HepG2 (cell line): ENCODE measurements at regions not wholly inside any gene's neighbourhood (a gene's known extent, or its start where the extent isn't known, plus 50 kb on each side); places are given as distances from the start of the nearest gene placed in this dataset.

Experiments
- ATAC-seq: fragments of 200-7000 bp; cut with Tn5 transposase; 3 replicates; pipeline ENCODE4 v1.9.1; 2020; ENCODE audit warnings: mild to moderate bottlenecking, moderate library complexity
- BruUV-seq: library from RNA; stranded (reverse); fragments of 400-500 nt; replicated peaks from 2 replicates; lab custom pipeline; 2021; lab: Mats Ljungman, UMichigan
- CTCF ChIA-PET: fragments of 300-600 bp; formaldehyde crosslinking; extraction: SDS; loops from one replicate; lab custom pipeline; 2021; ENCODE audit warnings: low total read pairs, inconsistent platforms, low intra/inter-chr PET ratio; lab: Yijun Ruan, JAX
- POLR2A ChIA-PET: fragments of 350-600 bp; sonication (Branson Sonifier 250); formaldehyde crosslinking; loops from one replicate; lab custom pipeline; 2020; ENCODE audit warnings: antibody characterized with exemption, inconsistent platforms; lab: Yijun Ruan, JAX
- DNase-seq: peaks from one replicate; pipeline ENCODE4 v3.0.0-alpha.2; 2015; ENCODE audit warnings: low spot score
- FAIRE-seq: peaks from 3 replicates; lab custom pipeline; 2011; peaks lifted over from hg19 to GRCh38; lab: Jason Lieb, UNC
- H2AFZ ChIP-seq: one replicate; pipeline ENCODE4 v1.6.1; 2011; ENCODE audit warnings: low read length, inconsistent platforms
- H3K27ac ChIP-seq: fragments of 300-600 bp; 3 replicates; pipeline ENCODE4 v1.8.0; 2011; ENCODE audit warnings: mixed run types, mild to moderate bottlenecking, mixed read lengths, low read length, inconsistent platforms; ENCODE audit not compliant: insufficient read depth; ENCODE audit errors: extremely low read length
- H3K27me3 ChIP-seq, 2 experiments: fragments of 200-600 bp in 1 of 2; 2 replicates in 1 of 2; 3 replicates in 1 of 2; pipeline versions ENCODE4 v1.6.0 to v1.8.0; 2011; ENCODE audit warnings: low read length in 2 of 2, mild to moderate bottlenecking in 2 of 2, moderate library complexity in 2 of 2, inconsistent platforms in 1 of 2; ENCODE audit not compliant: insufficient read depth in 2 of 2, control insufficient read depth in 1 of 2
- H3K36me3 ChIP-seq, 2 experiments: fragments of 200-600 bp in 1 of 2; replicated peaks in 1 of 2; 2 replicates in 1 of 2; 3 replicates in 1 of 2; pipeline versions ENCODE4 v1.5.1 to v1.8.0; 2011; ENCODE audit warnings: low read length in 2 of 2, inconsistent platforms in 1 of 2; ENCODE audit not compliant: insufficient read depth in 2 of 2, control insufficient read depth in 1 of 2
- H3K4me1 ChIP-seq: 2 replicates; pipeline ENCODE4 v1.5.1; 2012; ENCODE audit warnings: low read length, inconsistent platforms; ENCODE audit not compliant: insufficient read depth
- H3K4me2 ChIP-seq: 2 replicates; pipeline ENCODE4 v1.6.0; 2011; ENCODE audit warnings: low read depth, low read length, inconsistent platforms
- H3K4me3 ChIP-seq, 3 experiments: fragments of 200-600 bp in 1 of 3; sonication (generic), shearing (Covaris generic) in 1 of 3; replicated peaks in 1 of 3; 2 replicates each; pipeline ENCODE4 v1.5.1; 2011 to 2016; ENCODE audit warnings: low read length in 3 of 3, inconsistent platforms in 2 of 3, low read depth in 2 of 3, mild to moderate bottlenecking in 2 of 3, control low read depth in 1 of 3, mixed read lengths in 1 of 3; ENCODE audit not compliant: insufficient read depth in 1 of 3
- H3K79me2 ChIP-seq: one replicate; pipeline ENCODE4 v1.6.1; 2011; ENCODE audit warnings: low read length, inconsistent platforms; ENCODE audit not compliant: insufficient read depth
- H3K9ac ChIP-seq: 2 replicates; pipeline ENCODE4 v1.6.0; 2011; ENCODE audit warnings: mild to moderate bottlenecking, low read depth, low read length, inconsistent platforms; ENCODE audit not compliant: insufficient read depth
- H3K9me3 ChIP-seq: 2 replicates; pipeline ENCODE4 v1.5.1; 2012; ENCODE audit warnings: mild to moderate bottlenecking, low read length
- H4K20me1 ChIP-seq: 2 replicates; pipeline ENCODE4 v1.6.0; 2011; ENCODE audit warnings: inconsistent platforms, mild to moderate bottlenecking, low read length, moderate library complexity; ENCODE audit not compliant: insufficient read depth
- FOXM1 ChIP-seq: sonication (generic); formaldehyde crosslinking; IDR thresholded peaks from 2 replicates; pipeline ENCODE4 v1.5.0; 2020; ENCODE audit warnings: missing genetic modification reagents
- HDAC1 ChIP-seq: sonication (generic); formaldehyde crosslinking; IDR thresholded peaks from 2 replicates; pipeline ENCODE4 v1.5.1; 2020; ENCODE audit warnings: mild to moderate bottlenecking, missing genetic modification reagents
- HMG20A ChIP-seq: IDR thresholded peaks from 2 replicates; pipeline ENCODE4 v1.6.1; 2016; ENCODE audit warnings: borderline replicate concordance
- NFIC ChIP-seq: IDR thresholded peaks from 2 replicates; pipeline ENCODE4 v1.6.1; 2012; ENCODE audit warnings: mild to moderate bottlenecking, low read length, inconsistent platforms
- NFYB ChIP-seq: sonication (generic); formaldehyde crosslinking; IDR thresholded peaks from 2 replicates; pipeline ENCODE4 v1.4.0; 2020; ENCODE audit warnings: missing genetic modification reagents
- NR2F6 ChIP-seq, 2 experiments: IDR thresholded peaks; 2 replicates each; pipeline ENCODE4 v1.6.1; 2016; ENCODE audit warnings: antibody characterized with exemption in 1 of 2, mild to moderate bottlenecking in 1 of 2
- SOX5 ChIP-seq: IDR thresholded peaks from 2 replicates; pipeline ENCODE4 v1.6.1; 2016; ENCODE audit warnings: borderline replicate concordance
- ZNF10 ChIP-seq: sonication (generic); formaldehyde crosslinking; IDR thresholded peaks from 2 replicates; pipeline ENCODE4 v1.4.0; 2020; ENCODE audit warnings: mild to moderate bottlenecking, low read depth, missing genetic modification reagents, borderline replicate concordance
- ZNF605 ChIP-seq: sonication (generic); formaldehyde crosslinking; IDR thresholded peaks from 2 replicates; pipeline ENCODE4 v1.8.0; 2022; ENCODE audit warnings: mild to moderate bottlenecking, missing genetic modification reagents
- WGBS: methylation state at CpG from one replicate; pipeline ENCODE4 v1.1.6; 2017; ENCODE audit warnings: low lambda C conversion rate; 5-methylcytosine and 5-hydroxymethylcytosine counted together
- in situ Hi-C: cut with HindIII; loops from 2 replicates; pipeline ENCODE4 v1.10.0; 2017; ENCODE audit warnings: low pct_unique_long_range_greater_than_20kb; ENCODE audit not compliant: extremely low pct_ligation_motif_present
- intact Hi-C: fragments of 100-400 bp; cut with micrococcal nuclease; formaldehyde crosslinking; loops from one replicate; pipeline ENCODE4 v1.10.0; 2022; ENCODE audit not compliant: unreplicated experiment
- TF ChIP-seq, protein P1 (sequence below): sonication (generic); formaldehyde crosslinking; IDR thresholded peaks from 2 replicates; pipeline ENCODE4 v1.5.0; 2020; ENCODE audit warnings: missing genetic modification reagents
- TF ChIP-seq, protein P2 (sequence below): IDR thresholded peaks from 2 replicates; pipeline ENCODE4 v1.6.1; 2016; ENCODE audit warnings: missing compliant biosample characterization, missing genetic modification reagents, borderline replicate concordance
- TF ChIP-seq, protein P3 (sequence below): IDR thresholded peaks from 2 replicates; pipeline ENCODE4 v1.4.0; 2020; ENCODE audit warnings: mild to moderate bottlenecking, missing genetic modification reagents

DNA sequence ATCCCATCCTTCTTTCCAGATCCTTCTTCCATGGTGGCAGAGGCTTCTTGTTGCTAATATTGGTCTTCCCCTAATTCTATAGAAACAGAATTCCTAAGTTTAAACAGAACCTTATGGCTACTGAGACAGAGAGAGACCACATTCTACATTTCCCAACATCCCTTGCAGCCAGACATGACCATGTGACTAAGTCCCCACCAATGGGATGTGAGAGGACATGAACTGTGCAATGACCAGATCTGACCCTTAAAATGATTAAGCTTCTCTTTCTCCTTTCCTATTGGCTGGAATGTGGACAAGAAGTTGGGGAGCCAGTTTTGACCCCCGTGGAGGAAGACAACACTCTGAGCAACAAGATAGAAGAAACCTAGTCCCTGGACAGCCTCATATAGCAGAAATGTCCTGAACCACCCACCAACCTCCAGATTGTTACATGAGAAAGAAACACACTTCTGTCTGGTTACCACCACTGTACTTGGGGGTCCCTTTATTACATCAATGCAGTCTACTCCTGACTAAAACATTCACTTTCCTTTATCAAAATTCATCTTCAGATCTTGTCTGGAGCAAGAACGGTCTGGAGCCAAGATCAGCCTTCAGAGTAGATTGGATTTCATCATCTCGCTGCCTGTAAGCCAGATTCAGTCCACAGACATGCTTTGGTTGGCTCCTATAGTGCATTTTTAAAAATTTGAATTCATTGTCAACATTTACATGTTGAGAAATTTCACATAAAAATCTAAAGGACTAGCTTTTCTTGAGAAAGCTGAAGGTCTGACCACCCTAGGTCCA lies 183.9 kb downstream of the SHQ1 start:
- POLR2A ChIA-PET: no interaction called here
- H3K4me1 ChIP-seq: peaks cover 26% of the 10 kb centered on the region
- no peaks in the 10 kb centered on the region for H4K20me1 ChIP-seq
- H3K79me2 ChIP-seq: no peaks in the 10 kb centered on the region
- DNase-seq (no peak), ATAC-seq (no peak), FAIRE-seq (no peak)
- intact Hi-C loops: no loop called here
- H3K27ac ChIP-seq: no peak overlapping the region
- TF ChIP-seq NFYB (CRISPR knock-in tag) (peak; percentile 53; the same call in 1 of the 2 replicates), ZNF605 (no peak)
- TF ChIP-seq, protein P1, sequence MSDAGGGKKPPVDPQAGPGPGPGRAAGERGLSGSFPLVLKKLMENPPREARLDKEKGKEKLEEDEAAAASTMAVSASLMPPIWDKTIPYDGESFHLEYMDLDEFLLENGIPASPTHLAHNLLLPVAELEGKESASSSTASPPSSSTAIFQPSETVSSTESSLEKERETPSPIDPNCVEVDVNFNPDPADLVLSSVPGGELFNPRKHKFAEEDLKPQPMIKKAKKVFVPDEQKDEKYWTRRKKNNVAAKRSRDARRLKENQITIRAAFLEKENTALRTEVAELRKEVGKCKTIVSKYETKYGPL (CRISPR knock-in tag): no peak
- in situ Hi-C loops: no loop called here
- no peaks in the 10 kb centered on the region for H3K36me3 ChIP-seq
- no peaks in the 10 kb centered on the region for H3K27me3 ChIP-seq
- CTCF ChIA-PET: no interaction called here
- no peak overlapping the region for H3K4me3 ChIP-seq
- no peaks in the 10 kb centered on the region for H3K9me3 ChIP-seq
- no peak overlapping the region for H2AFZ ChIP-seq
- no peak overlapping the region for H3K4me2 ChIP-seq
- BruUV-seq: no TSS peak
- H3K9ac ChIP-seq: no peak overlapping the region
- WGBS: 29% methylated on average over 3 of the region's 3 CpGs

DNA sequence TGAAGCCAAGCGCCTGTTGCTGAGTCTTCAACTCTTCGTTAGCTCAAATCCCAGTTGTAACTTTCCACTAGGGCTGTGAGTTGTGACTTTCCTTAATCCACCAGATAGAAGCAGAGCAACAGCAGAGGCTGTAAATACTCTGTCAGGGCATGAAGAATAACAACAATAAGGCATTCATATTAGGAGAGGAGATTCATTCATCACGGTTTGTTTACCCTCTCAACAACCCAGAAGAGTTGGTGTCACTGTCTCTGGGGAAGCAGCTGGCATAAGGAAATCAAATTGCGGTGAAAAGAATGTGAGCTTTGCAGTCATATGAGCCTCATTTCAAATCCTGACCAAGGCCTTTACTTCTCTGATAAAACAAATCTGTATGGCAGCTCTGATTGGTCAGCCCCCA lies 184.8 kb downstream of the SHQ1 start:
- no peaks in the 10 kb centered on the region for H3K27me3 ChIP-seq
- H3K4me2 ChIP-seq: no peak overlapping the region
- peaks cover 36% of the 10 kb centered on the region for H3K4me1 ChIP-seq
- intact Hi-C loops: no loop called here
- FAIRE-seq (no peak), DNase-seq (peak; percentile 30), ATAC-seq (no peak)
- no peaks in the 10 kb centered on the region for H3K36me3 ChIP-seq
- H4K20me1 ChIP-seq: no peaks in the 10 kb centered on the region
- in situ Hi-C loops: no loop called here
- no peak overlapping the region for H3K4me3 ChIP-seq
- no peaks in the 10 kb centered on the region for H3K79me2 ChIP-seq
- CTCF ChIA-PET: no interaction called here
- no peaks in the 10 kb centered on the region for H3K9me3 ChIP-seq
- POLR2A ChIA-PET: no interaction called here
- 40% methylated on average over 4 of the region's 4 CpGs for whole genome bisulfite sequencing
- H2AFZ ChIP-seq: no peak overlapping the region
- no peak overlapping the region for H3K27ac ChIP-seq
- H3K9ac ChIP-seq: no peak overlapping the region
- BruUV-seq: no TSS peak
- TF ChIP-seq NFIC (no peak), NR2F6 (IDR thresholded peaks at IDR 0.05) (no peak), NR2F6 (CRISPR knock-in tag; IDR thresholded peaks at IDR 0.05) (no peak), ZNF10 (CRISPR knock-in tag) (no peak), SOX5 (peak; percentile 10; the same call in 1 of the 2 replicates), HMG20A (CRISPR knock-in tag) (peak; percentile 39; the same call in 1 of the 2 replicates), FOXM1 (CRISPR knock-in tag) (no peak), HDAC1 (CRISPR knock-in tag) (0 out of 2 replicates have a peak, but pooled peaks have one; percentile 16)
- TF ChIP-seq, protein P2, sequence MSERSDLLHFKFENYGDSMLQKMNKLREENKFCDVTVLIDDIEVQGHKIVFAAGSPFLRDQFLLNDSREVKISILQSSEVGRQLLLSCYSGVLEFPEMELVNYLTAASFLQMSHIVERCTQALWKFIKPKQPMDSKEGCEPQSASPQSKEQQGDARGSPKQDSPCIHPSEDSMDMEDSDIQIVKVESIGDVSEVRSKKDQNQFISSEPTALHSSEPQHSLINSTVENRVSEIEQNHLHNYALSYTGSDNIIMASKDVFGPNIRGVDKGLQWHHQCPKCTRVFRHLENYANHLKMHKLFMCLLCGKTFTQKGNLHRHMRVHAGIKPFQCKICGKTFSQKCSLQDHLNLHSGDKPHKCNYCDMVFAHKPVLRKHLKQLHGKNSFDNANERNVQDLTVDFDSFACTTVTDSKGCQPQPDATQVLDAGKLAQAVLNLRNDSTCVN: no peak
- TF ChIP-seq, protein P3, sequence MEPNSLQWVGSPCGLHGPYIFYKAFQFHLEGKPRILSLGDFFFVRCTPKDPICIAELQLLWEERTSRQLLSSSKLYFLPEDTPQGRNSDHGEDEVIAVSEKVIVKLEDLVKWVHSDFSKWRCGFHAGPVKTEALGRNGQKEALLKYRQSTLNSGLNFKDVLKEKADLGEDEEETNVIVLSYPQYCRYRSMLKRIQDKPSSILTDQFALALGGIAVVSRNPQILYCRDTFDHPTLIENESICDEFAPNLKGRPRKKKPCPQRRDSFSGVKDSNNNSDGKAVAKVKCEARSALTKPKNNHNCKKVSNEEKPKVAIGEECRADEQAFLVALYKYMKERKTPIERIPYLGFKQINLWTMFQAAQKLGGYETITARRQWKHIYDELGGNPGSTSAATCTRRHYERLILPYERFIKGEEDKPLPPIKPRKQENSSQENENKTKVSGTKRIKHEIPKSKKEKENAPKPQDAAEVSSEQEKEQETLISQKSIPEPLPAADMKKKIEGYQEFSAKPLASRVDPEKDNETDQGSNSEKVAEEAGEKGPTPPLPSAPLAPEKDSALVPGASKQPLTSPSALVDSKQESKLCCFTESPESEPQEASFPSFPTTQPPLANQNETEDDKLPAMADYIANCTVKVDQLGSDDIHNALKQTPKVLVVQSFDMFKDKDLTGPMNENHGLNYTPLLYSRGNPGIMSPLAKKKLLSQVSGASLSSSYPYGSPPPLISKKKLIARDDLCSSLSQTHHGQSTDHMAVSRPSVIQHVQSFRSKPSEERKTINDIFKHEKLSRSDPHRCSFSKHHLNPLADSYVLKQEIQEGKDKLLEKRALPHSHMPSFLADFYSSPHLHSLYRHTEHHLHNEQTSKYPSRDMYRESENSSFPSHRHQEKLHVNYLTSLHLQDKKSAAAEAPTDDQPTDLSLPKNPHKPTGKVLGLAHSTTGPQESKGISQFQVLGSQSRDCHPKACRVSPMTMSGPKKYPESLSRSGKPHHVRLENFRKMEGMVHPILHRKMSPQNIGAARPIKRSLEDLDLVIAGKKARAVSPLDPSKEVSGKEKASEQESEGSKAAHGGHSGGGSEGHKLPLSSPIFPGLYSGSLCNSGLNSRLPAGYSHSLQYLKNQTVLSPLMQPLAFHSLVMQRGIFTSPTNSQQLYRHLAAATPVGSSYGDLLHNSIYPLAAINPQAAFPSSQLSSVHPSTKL (CRISPR knock-in tag): peak; percentile 24; the same call in 1 of the 2 replicates
